GM18498 (cell line): ENCODE measurements at regions not wholly inside any gene's neighbourhood (a gene's known extent, or its start where the extent isn't known, plus 50 kb on each side); places are given as distances from the start of the nearest gene placed in this dataset.
"Not testable (repeated sequence)": the region's sequence is repeated elsewhere in the genome, so short reads cannot be mapped to it uniquely, and the experiment has no call there.

Source experiments
- ATAC-seq: cut with Tn5 transposase; IDR thresholded peaks from one replicate; pipeline ENCODE4 v1.9.1; 2021; ENCODE audit warnings: mild to moderate bottlenecking, moderate library complexity; ENCODE audit not compliant: unreplicated experiment

- no peak for ATAC-seq
Measured at GRCh38 chr6:167557675-167558074, 232.8 kb downstream of the TTLL2 start.

GRCh38 chr6:167558246-167559177 is 233.6 kb downstream of the TTLL2 start:
- no peak for ATAC-seq

- no peak for ATAC-seq
Measured at GRCh38 chr6:167559675-167560479, 235.0 kb downstream of the TTLL2 start.

GRCh38 chr6:167560673-167561569 is 236.0 kb downstream of the TTLL2 start:
- ATAC-seq, result no peak

- not testable (repeated sequence) for ATAC-seq
Measured at GRCh38 chr6:167562862-167563261, 238.0 kb downstream of the TTLL2 start.

- ATAC-seq, result no peak
Measured at GRCh38 chr6:167564416-167565250, 239.7 kb downstream of the TTLL2 start.

- ATAC-seq, result no peak
Measured at GRCh38 chr6:167565388-167565787, 240.5 kb downstream of the TTLL2 start.

GRCh38 chr6:167565884-167566599 is 241.2 kb downstream of the TTLL2 start:
- no peak for ATAC-seq

- no peak for ATAC-seq
Measured at GRCh38 chr6:167566711-167567141, 241.8 kb downstream of the TTLL2 start.

GRCh38 chr6:167567142-167568033 is 242.5 kb downstream of the TTLL2 start:
- no peak for ATAC-seq

- no peak for ATAC-seq
Measured at GRCh38 chr6:167568407-167569024, 243.6 kb downstream of the TTLL2 start.

- ATAC-seq, result no peak
Measured at GRCh38 chr6:167569041-167569805, 244.3 kb downstream of the TTLL2 start.

- ATAC-seq, result no peak
Measured at GRCh38 chr6:167569879-167570278, 245.0 kb downstream of the TTLL2 start.

GRCh38 chr6:167570460-167571400 is 245.8 kb downstream of the TTLL2 start:
- ATAC-seq, result no peak

- no peak for ATAC-seq
Measured at GRCh38 chr6:167571550-167571949, 246.7 kb downstream of the TTLL2 start.

- no peak for ATAC-seq
Measured at GRCh38 chr6:167572106-167572505, 247.2 kb downstream of the TTLL2 start.
